ENCODE measurements at regions not wholly inside any gene's neighbourhood (a gene's known extent, or its start where the extent isn't known, plus 50 kb on each side); places are given as distances from the start of the nearest gene placed in this dataset.

- DNase-seq: no peak
These were observed 108.3 kb upstream of the SESN3 start for GRCh38 chr11:95339086-95339901.

- no peak for DNase-seq
These were observed 107.5 kb upstream of the SESN3 start for GRCh38 chr11:95338430-95338991.

GRCh38 chr11:95337972-95338429, 107.0 kb upstream of the SESN3 start:
- no peak for DNase-seq

GRCh38 chr11:95337175-95337957, 106.4 kb upstream of the SESN3 start:
- DNase-seq: peak; percentile 29

- DNase-seq: no peak
These were observed 105.0 kb upstream of the SESN3 start for GRCh38 chr11:95335989-95336388.

GRCh38 chr11:95331161-95331560, 100.2 kb upstream of the SESN3 start:
- no peak for DNase-seq

- DNase-seq: no peak
These were observed 99.3 kb upstream of the SESN3 start for GRCh38 chr11:95330302-95330701.

GRCh38 chr11:95327273-95327948, 96.4 kb upstream of the SESN3 start:
- no peak for DNase-seq

GRCh38 chr11:95325777-95326258, 94.8 kb upstream of the SESN3 start:
- DNase-seq: no peak

GRCh38 chr11:95324826-95325225, 93.8 kb upstream of the SESN3 start:
- DNase-seq: no peak

- DNase-seq: no peak
These were observed 91.5 kb upstream of the SESN3 start for GRCh38 chr11:95322539-95322938.

GRCh38 chr11:95318498-95318897, 87.5 kb upstream of the SESN3 start:
- DNase-seq: no peak

GRCh38 chr11:95308512-95309035, 77.6 kb upstream of the SESN3 start:
- DNase-seq: no peak

- no peak for DNase-seq
These were observed 76.3 kb upstream of the SESN3 start for GRCh38 chr11:95307286-95307685.

- DNase-seq: no peak
These were observed 75.8 kb upstream of the SESN3 start for GRCh38 chr11:95306801-95307200.

- no peak for DNase-seq
These were observed 75.1 kb upstream of the SESN3 start for GRCh38 chr11:95306123-95306522.

- DNase-seq: no peak
These were observed 74.7 kb upstream of the SESN3 start for GRCh38 chr11:95305705-95306104.

GRCh38 chr11:95304777-95305176, 73.8 kb upstream of the SESN3 start:
- no peak for DNase-seq

- no peak for DNase-seq
These were observed 71.2 kb upstream of the SESN3 start for GRCh38 chr11:95302211-95302610.

- no peak for DNase-seq
These were observed 70.5 kb upstream of the SESN3 start for GRCh38 chr11:95301474-95301873.

- DNase-seq: no peak
These were observed 68.2 kb upstream of the SESN3 start for GRCh38 chr11:95299078-95299679.

All from stimulated activated CD4-positive, alpha-beta T cell treated with anti-CD3 and anti-CD28 coated beads, Interleukin-12 subunit alpha, Interleukin-12 subunit beta, amount 100 ng/mL, for 4 hours (primary cell).